ELF-1 (cell line): ENCODE measurements at regions not wholly inside any gene's neighbourhood (a gene's known extent, or its start where the extent isn't known, plus 50 kb on each side); places are given as distances from the start of the nearest gene placed in this dataset.
"Not testable (repeated sequence)": the region's sequence is repeated elsewhere in the genome, so short reads cannot be mapped to it uniquely, and the experiment has no call there.

Experiments used
- DNase-seq: peaks from one replicate; pipeline ENCODE4 v3.0.0-alpha.2; 2016; ENCODE audit warnings: low read depth, low spot score

GRCh38 chr13:90902255-90902654 lies 445.2 kb upstream of the MIR17HG start:
- no peak for DNase-seq

GRCh38 chr13:90906554-90906953 lies 440.9 kb upstream of the MIR17HG start:
- DNase-seq, result no peak

- DNase-seq, result no peak
Observed at GRCh38 chr13:90908792-90909191, 438.7 kb upstream of the MIR17HG start.

- DNase-seq, result no peak
Observed at GRCh38 chr13:90910018-90910639, 437.4 kb upstream of the MIR17HG start.

GRCh38 chr13:90912247-90912646 lies 435.2 kb upstream of the MIR17HG start:
- no peak for DNase-seq

- DNase-seq, result no peak
Observed at GRCh38 chr13:90918536-90918935, 429.0 kb upstream of the MIR17HG start.

GRCh38 chr13:90919153-90919552 lies 428.3 kb upstream of the MIR17HG start:
- no peak for DNase-seq

GRCh38 chr13:90926459-90926858 lies 421.0 kb upstream of the MIR17HG start:
- no peak for DNase-seq

GRCh38 chr13:90928109-90928508 lies 419.4 kb upstream of the MIR17HG start:
- DNase-seq, result no peak

GRCh38 chr13:90933097-90933826 lies 414.2 kb upstream of the MIR17HG start:
- no peak for DNase-seq

- no peak for DNase-seq
Observed at GRCh38 chr13:90934741-90935140, 412.7 kb upstream of the MIR17HG start.

GRCh38 chr13:90938848-90939247 lies 408.6 kb upstream of the MIR17HG start:
- DNase-seq, result no peak

- DNase-seq, result no peak
Observed at GRCh38 chr13:90943946-90944345, 403.5 kb upstream of the MIR17HG start.

- DNase-seq, result not testable (repeated sequence)
Observed at GRCh38 chr13:90945146-90945545, 402.3 kb upstream of the MIR17HG start.

GRCh38 chr13:90946125-90946524 lies 401.4 kb upstream of the MIR17HG start:
- DNase-seq, result not testable (repeated sequence)

GRCh38 chr13:90947976-90948375 lies 399.5 kb upstream of the MIR17HG start:
- no peak for DNase-seq

GRCh38 chr13:90950160-90950559 lies 397.3 kb upstream of the MIR17HG start:
- no peak for DNase-seq

GRCh38 chr13:90951663-90952062 lies 395.8 kb upstream of the MIR17HG start:
- no peak for DNase-seq

- DNase-seq, result no peak
Observed at GRCh38 chr13:90952326-90952725, 395.2 kb upstream of the MIR17HG start.

- no peak for DNase-seq
Observed at GRCh38 chr13:90954605-90955195, 392.8 kb upstream of the MIR17HG start.

- peak; percentile 5 for DNase-seq
Observed at GRCh38 chr13:90956031-90956430, 391.5 kb upstream of the MIR17HG start.

- no peak for DNase-seq
Observed at GRCh38 chr13:90958866-90959265, 388.6 kb upstream of the MIR17HG start.
